ENCODE measurements at regions not wholly inside any gene's neighbourhood (a gene's known extent, or its start where the extent isn't known, plus 50 kb on each side); places are given as distances from the start of the nearest gene placed in this dataset.

DNA sequence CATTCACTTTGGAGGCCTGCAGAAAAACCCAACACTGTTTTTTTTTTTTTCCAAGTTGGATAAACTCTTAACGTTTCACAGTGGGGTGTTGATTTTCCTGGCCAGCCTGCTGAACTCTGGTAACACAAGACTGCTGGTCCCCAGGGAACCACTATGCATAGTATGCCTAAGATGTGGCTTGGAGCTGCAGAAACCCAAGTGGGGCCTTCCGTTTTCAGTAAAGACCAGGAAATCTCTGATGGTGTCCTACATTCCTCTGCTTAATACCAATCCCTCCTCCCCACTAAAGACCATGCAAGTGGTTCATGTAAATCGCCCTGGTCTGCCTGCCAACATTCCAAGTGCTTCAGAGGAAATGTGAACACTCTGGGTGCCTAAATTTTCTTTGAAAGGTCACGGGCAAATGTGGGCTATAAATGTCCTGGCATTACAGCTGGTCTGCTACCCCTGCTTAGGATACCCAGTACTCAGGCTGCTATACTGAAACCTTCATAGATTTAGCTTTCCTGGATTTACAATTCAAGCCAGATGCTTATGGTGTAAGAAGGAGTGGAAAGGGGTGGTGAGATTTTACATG, 615.4 kb downstream of the MAFB start:
- no peaks in the 10 kb centered on the region for H3F3A ChIP-seq (ENCODE audit: insufficient read depth)
- H3K9me3 ChIP-seq (ENCODE audit: low read depth), result no peaks in the 10 kb centered on the region
- no peaks in the 10 kb centered on the region for H3K36me3 ChIP-seq (ENCODE audit: low read depth)
- peak; percentile 1 for DNase-seq
- H3K4me1 ChIP-seq (ENCODE audit: insufficient read depth), result no peaks in the 10 kb centered on the region
- in situ Hi-C loops (cut with MboI), result no loop called here
- no peaks in the 10 kb centered on the region for H3K79me2 ChIP-seq (ENCODE audit: insufficient read depth)
- H3K9ac ChIP-seq, result no peak overlapping the region
- H2AFZ ChIP-seq, result no peak overlapping the region
- H3K4me2 ChIP-seq (ENCODE audit: unreplicated experiment), result no peak overlapping the region
- TF ChIP-seq EZH2 (IDR thresholded peaks at IDR 0.05; ENCODE audit: insufficient read depth, poor library complexity, severe bottlenecking) (no peak), EZH2phosphoT487 (IDR thresholded peaks at IDR 0.05; ENCODE audit: insufficient read depth, low read depth) (no peak)
- no peak overlapping the region for H3K27ac ChIP-seq
- no peaks in the 10 kb centered on the region for H4K20me1 ChIP-seq (ENCODE audit: insufficient read depth)
- H3K4me3 ChIP-seq, result no peak overlapping the region
- 6 to 15% methylated on average over 4 of the region's 4 CpGs for WGBS, 2 experiments (ENCODE audit: low coverage in 1 of 2, low lambda C conversion rate in 2 of 2, missing lambda C conversion rate in 2 of 2)
- no peaks in the 10 kb centered on the region for H3K9me2 ChIP-seq (ENCODE audit: insufficient read depth)
- no peaks in the 10 kb centered on the region for H3K27me3 ChIP-seq (replicated peaks; ENCODE audit: insufficient read depth)

DNA sequence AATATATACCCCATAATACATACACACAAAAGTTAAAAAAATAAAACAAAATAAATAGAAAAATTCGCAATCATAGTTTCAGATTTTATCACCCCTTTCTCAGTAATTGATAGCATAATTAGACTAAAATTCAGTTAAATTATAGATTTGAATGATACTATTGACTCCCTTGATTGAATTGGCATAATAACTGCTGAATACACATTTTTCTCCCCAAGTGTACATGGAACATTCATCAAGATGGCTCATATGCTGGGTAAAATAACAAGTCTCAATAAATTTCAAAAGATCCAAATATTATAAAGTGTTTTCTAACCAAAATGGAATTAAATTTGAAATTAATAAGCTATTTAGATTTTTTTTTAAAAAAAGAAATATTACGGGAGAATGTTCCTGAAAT, 616.1 kb downstream of the MAFB start:
- Histone ChIP-seq H3K27me3 (replicated peaks; ENCODE audit: insufficient read depth) (no peaks in the 10 kb centered on the region), H3K9ac (no peak overlapping the region), H3K79me2 (ENCODE audit: insufficient read depth) (no peaks in the 10 kb centered on the region), H3K36me3 (ENCODE audit: low read depth) (no peaks in the 10 kb centered on the region), H3K9me3 (ENCODE audit: low read depth) (no peaks in the 10 kb centered on the region), H3K4me2 (ENCODE audit: unreplicated experiment) (no peak overlapping the region), H3K27ac (no peak overlapping the region), H2AFZ (no peak overlapping the region), H3F3A (ENCODE audit: insufficient read depth) (no peaks in the 10 kb centered on the region), H3K9me2 (ENCODE audit: insufficient read depth) (no peaks in the 10 kb centered on the region), H3K4me1 (ENCODE audit: insufficient read depth) (no peaks in the 10 kb centered on the region), H4K20me1 (ENCODE audit: insufficient read depth) (no peaks in the 10 kb centered on the region), H3K4me3 (no peak overlapping the region)
- no peak for DNase-seq
- in situ Hi-C loops (cut with MboI), result no loop called here
- TF ChIP-seq EZH2 (IDR thresholded peaks at IDR 0.05; ENCODE audit: insufficient read depth, poor library complexity, severe bottlenecking) (no peak), EZH2phosphoT487 (IDR thresholded peaks at IDR 0.05; ENCODE audit: insufficient read depth, low read depth) (no peak)
- 54 to 66% methylated on average over 2 of the region's 2 CpGs for WGBS, 2 experiments (ENCODE audit: low coverage in 1 of 2, low lambda C conversion rate in 2 of 2, missing lambda C conversion rate in 2 of 2)

- H3K9me2 ChIP-seq (ENCODE audit: insufficient read depth), result no peaks in the 10 kb centered on the region
- H3K36me3 ChIP-seq (ENCODE audit: low read depth), result no peaks in the 10 kb centered on the region
- H3K4me1 ChIP-seq (ENCODE audit: insufficient read depth), result no peaks in the 10 kb centered on the region
- H3K9me3 ChIP-seq (ENCODE audit: low read depth), result no peaks in the 10 kb centered on the region
- H3K79me2 ChIP-seq (ENCODE audit: insufficient read depth), result no peaks in the 10 kb centered on the region
- no peak for DNase-seq
- H3K4me2 ChIP-seq (ENCODE audit: unreplicated experiment), result no peak overlapping the region
- no peak overlapping the region for H2AFZ ChIP-seq
- 41 to 43% methylated on average over 1 of the region's 1 CpG for WGBS, 2 experiments (ENCODE audit: low coverage in 1 of 2, low lambda C conversion rate in 2 of 2, missing lambda C conversion rate in 2 of 2)
- H3K4me3 ChIP-seq, result no peak overlapping the region
- H3K9ac ChIP-seq, result no peak overlapping the region
- TF ChIP-seq EZH2 (IDR thresholded peaks at IDR 0.05; ENCODE audit: insufficient read depth, poor library complexity, severe bottlenecking) (no peak), EZH2phosphoT487 (IDR thresholded peaks at IDR 0.05; ENCODE audit: insufficient read depth, low read depth) (no peak)
- in situ Hi-C loops (cut with MboI), result no loop called here
- no peaks in the 10 kb centered on the region for H3F3A ChIP-seq (ENCODE audit: insufficient read depth)
- H4K20me1 ChIP-seq (ENCODE audit: insufficient read depth), result no peaks in the 10 kb centered on the region
- no peaks in the 10 kb centered on the region for H3K27me3 ChIP-seq (replicated peaks; ENCODE audit: insufficient read depth)
- H3K27ac ChIP-seq, result no peak overlapping the region
These were observed 632.9 kb downstream of the MAFB start for GRCh38 chr20:40056171-40056570.

DNA sequence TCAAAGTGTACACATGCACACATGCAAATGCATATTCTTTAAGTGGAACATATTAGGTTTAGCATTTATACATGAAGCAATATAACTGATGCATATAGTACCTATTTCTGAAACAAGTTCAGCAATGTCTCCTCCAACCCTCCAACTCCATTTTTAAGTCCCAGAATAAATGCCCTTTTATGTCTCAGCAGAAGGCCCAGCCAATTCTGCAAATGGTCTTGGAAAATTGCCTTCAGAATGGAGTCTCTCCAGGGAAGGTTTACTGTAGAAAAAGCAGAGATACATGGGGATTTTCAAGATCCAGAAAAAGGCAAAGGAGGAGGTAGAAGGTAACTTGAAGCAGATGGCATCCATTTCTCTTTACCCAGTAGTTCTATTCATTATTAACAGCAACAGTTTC, 633.3 kb downstream of the MAFB start:
- no peaks in the 10 kb centered on the region for H3K79me2 ChIP-seq (ENCODE audit: insufficient read depth)

DNA sequence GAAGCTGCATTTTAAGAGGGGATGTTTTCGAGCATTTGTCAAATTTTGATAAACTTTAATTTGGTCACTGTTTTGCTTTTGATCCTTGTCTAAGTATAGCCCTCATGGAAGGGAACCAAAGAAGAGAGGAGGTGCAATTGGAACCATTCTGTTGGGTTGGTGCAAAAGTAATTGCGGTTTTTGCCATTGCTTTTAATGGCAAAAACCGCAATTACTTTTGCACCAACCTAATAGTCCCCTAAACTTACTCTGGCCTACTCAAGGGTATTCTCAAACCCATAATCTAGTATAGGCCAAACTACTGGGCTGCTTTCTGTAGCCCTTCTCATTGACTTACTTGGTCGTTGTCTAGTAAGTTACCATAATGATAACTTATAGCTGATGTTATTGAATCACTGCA, 634.7 kb downstream of the MAFB start:
- DNase-seq, result no peak
- H3K27ac ChIP-seq, result no peak overlapping the region
- no peaks in the 10 kb centered on the region for H3K4me1 ChIP-seq (ENCODE audit: insufficient read depth)
- no peaks in the 10 kb centered on the region for H3F3A ChIP-seq (ENCODE audit: insufficient read depth)
- H2AFZ ChIP-seq, result no peak overlapping the region
- H3K4me2 ChIP-seq (ENCODE audit: unreplicated experiment), result no peak overlapping the region
- H3K27me3 ChIP-seq (replicated peaks; ENCODE audit: insufficient read depth), result no peaks in the 10 kb centered on the region
- no peak for TF ChIP-seq EZH2phosphoT487 (IDR thresholded peaks at IDR 0.05; ENCODE audit: insufficient read depth, low read depth)
- no peak for TF ChIP-seq EZH2 (IDR thresholded peaks at IDR 0.05; ENCODE audit: insufficient read depth, poor library complexity, severe bottlenecking)
- WGBS, 2 experiments (ENCODE audit: low coverage in 1 of 2, low lambda C conversion rate in 2 of 2, missing lambda C conversion rate in 2 of 2), result 52 to 55% methylated on average over 4 of the region's 4 CpGs
- H3K9me2 ChIP-seq (ENCODE audit: insufficient read depth), result no peaks in the 10 kb centered on the region
- no peaks in the 10 kb centered on the region for H3K36me3 ChIP-seq (ENCODE audit: low read depth)
- H3K79me2 ChIP-seq (ENCODE audit: insufficient read depth), result no peaks in the 10 kb centered on the region
- no peak overlapping the region for H3K4me3 ChIP-seq
- no peaks in the 10 kb centered on the region for H3K9me3 ChIP-seq (ENCODE audit: low read depth)
- no peaks in the 10 kb centered on the region for H4K20me1 ChIP-seq (ENCODE audit: insufficient read depth)
- in situ Hi-C loops (cut with MboI), result no loop called here
- no peak overlapping the region for H3K9ac ChIP-seq

More for the DNA sequence above, 633.3 kb downstream of the MAFB start:
- Histone ChIP-seq H3K9me3 (ENCODE audit: low read depth) (no peaks in the 10 kb centered on the region), H3K4me3 (no peak overlapping the region), H3K27me3 (replicated peaks; ENCODE audit: insufficient read depth) (no peaks in the 10 kb centered on the region), H3K9me2 (ENCODE audit: insufficient read depth) (no peaks in the 10 kb centered on the region), H3K4me2 (ENCODE audit: unreplicated experiment) (no peak overlapping the region), H2AFZ (no peak overlapping the region), H3F3A (ENCODE audit: insufficient read depth) (no peaks in the 10 kb centered on the region), H3K4me1 (ENCODE audit: insufficient read depth) (no peaks in the 10 kb centered on the region), H3K36me3 (ENCODE audit: low read depth) (no peaks in the 10 kb centered on the region), H3K9ac (no peak overlapping the region), H3K27ac (no peak overlapping the region), H4K20me1 (ENCODE audit: insufficient read depth) (no peaks in the 10 kb centered on the region)
- in situ Hi-C loops (cut with MboI), result no loop called here
- TF ChIP-seq EZH2phosphoT487 (IDR thresholded peaks at IDR 0.05; ENCODE audit: insufficient read depth, low read depth), result no peak
- no peak for TF ChIP-seq EZH2 (IDR thresholded peaks at IDR 0.05; ENCODE audit: insufficient read depth, poor library complexity, severe bottlenecking)
- DNase-seq, result no peak
